CD4-positive, alpha-beta memory T cell (primary cell): ENCODE measurements at regions not wholly inside any gene's neighbourhood (a gene's known extent, or its start where the extent isn't known, plus 50 kb on each side); places are given as distances from the start of the nearest gene placed in this dataset.
A peak's percentile ranks its signal among the peaks of the same experiment; 100 is the strongest.

Experiments
- CTCF ChIA-PET: fragments of 350-600 bp; sonication (Branson Sonifier 250); formaldehyde crosslinking; loops from one replicate; lab custom pipeline; 2021; ENCODE audit warnings: inconsistent platforms; ENCODE audit not compliant: partially characterized antibody; lab: Charles Lee
- POLR2A ChIA-PET: fragments of 350-600 bp; sonication (Branson Sonifier 250); formaldehyde crosslinking; loops from one replicate; lab custom pipeline; 2021; ENCODE audit not compliant: partially characterized antibody; lab: Charles Lee
- DNase-seq, 5 donors: peaks; one replicate each; pipeline versions ENCODE4 v3.0.0 to v3.0.0-alpha.2; 2020 to 2022; ENCODE audit warnings: mixed read lengths in 1 of 5
- H3K27ac ChIP-seq: one replicate; pipeline ENCODE4 v1.7.0; 2013; ENCODE audit warnings: low read depth, low read length
- H3K27me3 ChIP-seq: 2 replicates; pipeline ENCODE4 v1.7.0; 2013; ENCODE audit warnings: mild to moderate bottlenecking, low read length, moderate library complexity; ENCODE audit not compliant: insufficient read depth
- H3K36me3 ChIP-seq: 2 replicates; pipeline ENCODE4 v1.7.0; 2013; ENCODE audit warnings: mild to moderate bottlenecking, low read length, moderate library complexity; ENCODE audit not compliant: insufficient read depth
- H3K4me1 ChIP-seq: 2 replicates; pipeline ENCODE4 v1.7.0; 2013; ENCODE audit warnings: mild to moderate bottlenecking, low read length, moderate library complexity; ENCODE audit not compliant: insufficient read depth
- H3K4me3 ChIP-seq, 2 donors: one replicate each; pipeline ENCODE4 v1.7.0; 2013; ENCODE audit warnings: low read length in 2 of 2, mild to moderate bottlenecking in 1 of 2
- H3K9me3 ChIP-seq, 2 donors: one replicate each; pipeline ENCODE4 v1.7.0; 2013; ENCODE audit warnings: low read length in 2 of 2, control low read depth in 1 of 2; ENCODE audit not compliant: control insufficient read depth in 1 of 2
- H3K27ac Mint-ChIP-seq, 7 donors: one replicate each; pipeline ENCODE4 v1.8.0; 2020 to 2021; ENCODE audit warnings: mixed read lengths in 7 of 7, mild to moderate bottlenecking in 6 of 7, inconsistent platforms in 3 of 7, moderate library complexity in 3 of 7
- H3K27me3 Mint-ChIP-seq, 2 donors: one replicate each; pipeline ENCODE4 v1.8.0; 2020 to 2021; ENCODE audit warnings: mixed read lengths in 2 of 2
- H3K36me3 Mint-ChIP-seq, 2 donors: one replicate each; pipeline ENCODE4 v1.8.0; 2020 to 2021; ENCODE audit warnings: mixed read lengths in 2 of 2, inconsistent platforms in 1 of 2, mild to moderate bottlenecking in 1 of 2
- H3K4me1 Mint-ChIP-seq, 4 donors: one replicate each; pipeline ENCODE4 v1.8.0; 2020 to 2021; ENCODE audit warnings: mixed read lengths in 4 of 4, mild to moderate bottlenecking in 1 of 4
- H3K4me3 Mint-ChIP-seq, 8 donors: one replicate each; pipeline ENCODE4 v1.8.0; 2020 to 2021; ENCODE audit warnings: mixed read lengths in 8 of 8, mild to moderate bottlenecking in 7 of 8, moderate library complexity in 6 of 8, inconsistent platforms in 3 of 8
- H3K9me3 Mint-ChIP-seq, 8 donors: one replicate each; pipeline ENCODE4 v1.8.0; 2020 to 2021; ENCODE audit warnings: mixed read lengths in 8 of 8, mild to moderate bottlenecking in 5 of 8, inconsistent platforms in 3 of 8, moderate library complexity in 1 of 8
- intact Hi-C: fragments of 100-400 bp; cut with micrococcal nuclease; formaldehyde crosslinking; loops from one replicate; pipeline ENCODE4 v1.15.1; 2023

GRCh38 chr19:29454109-29454508, 71.7 kb upstream of the VSTM2B start:
- Mint-ChIP-seq H3K36me3 (no peaks in the 10 kb centered on the region), H3K27ac (no peak overlapping the region), H3K9me3 (peaks cover 2 to 29% (median 23%) of the 10 kb centered on the region in 8 donors), H3K4me1 (no peaks in the 10 kb centered on the region), H3K4me3 (no peak overlapping the region), H3K27me3 (peaks cover 7 to 11% of the 10 kb centered on the region in 2 donors)
- Histone ChIP-seq H3K27me3 (no peaks in the 10 kb centered on the region), H3K4me3 (no peak overlapping the region), H3K36me3 (no peaks in the 10 kb centered on the region), H3K9me3 (no peaks in the 10 kb centered on the region), H3K27ac (no peak overlapping the region), H3K4me1 (no peaks in the 10 kb centered on the region)
- intact Hi-C loops = no loop called here
- CTCF ChIA-PET = no interaction called here
- no peak for DNase-seq
- POLR2A ChIA-PET = no interaction called here

DNA sequence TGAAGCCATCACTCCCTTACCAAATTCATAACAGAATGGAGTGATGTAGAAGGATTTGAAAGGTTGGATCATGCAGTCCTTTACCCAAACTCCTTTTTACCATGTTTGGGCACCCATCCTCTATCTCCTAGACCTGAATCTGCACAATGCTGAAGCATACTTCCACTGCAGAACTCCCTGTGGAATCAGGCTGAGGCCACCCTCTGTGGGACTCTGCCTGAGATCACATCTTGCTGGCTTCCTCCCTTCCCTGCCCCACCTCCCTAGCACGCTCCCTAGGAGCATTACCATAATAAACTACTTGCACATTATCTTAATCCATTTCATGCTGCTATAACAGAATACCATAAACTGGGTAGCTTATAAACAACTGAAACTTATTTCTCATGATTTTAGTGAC, 68.4 kb upstream of the VSTM2B start:
- Mint-ChIP-seq H3K9me3 (peaks cover 2 to 30% (median 23%) of the 10 kb centered on the region in 8 donors), H3K4me1 (no peaks in the 10 kb centered on the region), H3K36me3 (no peaks in the 10 kb centered on the region), H3K27ac (no peak overlapping the region), H3K27me3 (peaks cover 7 to 12% of the 10 kb centered on the region in 2 donors), H3K4me3 (no peak overlapping the region)
- intact Hi-C loops = no loop called here
- Histone ChIP-seq H3K27ac (no peak overlapping the region), H3K4me3 (no peak overlapping the region), H3K9me3 (no peaks in the 10 kb centered on the region), H3K27me3 (no peaks in the 10 kb centered on the region), H3K4me1 (no peaks in the 10 kb centered on the region), H3K36me3 (no peaks in the 10 kb centered on the region)
- DNase-seq = no peak
- POLR2A ChIA-PET = no interaction called here
- CTCF ChIA-PET = no interaction called here

DNA sequence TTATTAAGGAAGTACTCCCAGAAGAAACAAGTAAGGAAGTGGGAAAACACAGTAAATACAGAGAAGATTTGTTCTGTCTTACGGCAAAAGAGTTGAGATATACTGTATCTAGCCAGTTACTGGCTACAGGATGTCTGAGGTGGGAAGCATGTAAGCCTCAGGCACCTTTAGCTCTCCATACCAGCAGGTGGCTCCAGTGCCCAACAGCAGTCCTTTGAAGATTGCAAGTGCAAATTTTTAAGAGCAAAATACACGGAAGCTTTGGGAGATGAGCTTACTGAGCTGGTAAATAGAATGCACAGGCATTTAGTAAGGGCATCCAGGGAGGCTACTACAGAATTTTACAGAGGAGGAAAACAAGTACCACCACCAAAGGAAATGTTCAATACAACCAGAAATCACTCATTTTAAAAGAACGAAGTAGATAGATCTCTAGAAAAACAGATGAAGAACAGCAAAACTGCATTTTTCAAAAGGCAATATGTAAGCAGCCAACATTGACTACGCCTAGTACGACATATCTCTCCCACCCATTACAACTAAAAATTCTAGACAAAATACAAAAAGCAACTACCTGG, 57.9 kb upstream of the VSTM2B start:
- CTCF ChIA-PET = no interaction called here
- peak in 2 of 5 donors; percentile 1 to 9 for DNase-seq
- no peak overlapping the region for H3K4me3 ChIP-seq

DNA sequence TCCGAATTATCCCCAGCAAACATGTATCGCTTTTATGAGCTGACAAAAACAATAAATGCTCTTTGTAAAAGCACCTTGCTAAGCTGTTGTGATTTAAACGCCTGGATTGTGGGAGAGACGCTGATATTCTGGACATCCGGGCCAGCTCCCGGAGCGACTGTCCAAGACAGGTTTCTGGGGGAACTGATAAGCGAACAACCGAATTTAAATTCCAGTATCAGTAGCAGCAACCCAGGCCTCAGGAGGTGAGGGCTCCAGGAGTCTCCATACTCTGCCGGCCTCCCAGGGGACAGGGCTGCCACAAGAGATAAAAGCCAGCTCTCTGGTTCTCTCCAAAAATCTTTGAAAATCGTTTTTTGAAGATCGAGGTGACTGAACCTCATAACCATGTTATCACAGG, 50.3 kb upstream of the VSTM2B start:
- no peaks in the 10 kb centered on the region for H3K27me3 ChIP-seq
- POLR2A ChIA-PET = no interaction called here
- H3K36me3 Mint-ChIP-seq = no peaks in the 10 kb centered on the region
- no peaks in the 10 kb centered on the region for H3K36me3 ChIP-seq
- peaks cover 0 to 15% (median 4%) of the 10 kb centered on the region in 8 donors for H3K9me3 Mint-ChIP-seq
- CTCF ChIA-PET = no interaction called here
- intact Hi-C loops = no loop called here
- DNase-seq = no peak
- no peak overlapping the region for H3K27ac ChIP-seq
- H3K4me3 Mint-ChIP-seq = no peak overlapping the region
- no peaks in the 10 kb centered on the region for H3K4me1 Mint-ChIP-seq
- H3K4me1 ChIP-seq = no peaks in the 10 kb centered on the region
- H3K27me3 Mint-ChIP-seq = peaks cover 5 to 11% of the 10 kb centered on the region in 2 donors
- H3K9me3 ChIP-seq = peaks cover 0 to 1% of the 10 kb centered on the region in 2 donors
- no peak overlapping the region for H3K27ac Mint-ChIP-seq
- H3K4me3 ChIP-seq = no peak overlapping the region

More for the DNA sequence above, 57.9 kb upstream of the VSTM2B start:
- H3K27ac ChIP-seq = no peak overlapping the region
- no peak overlapping the region for H3K27ac Mint-ChIP-seq
- no peaks in the 10 kb centered on the region for H3K4me1 Mint-ChIP-seq
- H3K9me3 ChIP-seq = no peaks in the 10 kb centered on the region
- H3K27me3 ChIP-seq = no peaks in the 10 kb centered on the region
- H3K4me1 ChIP-seq = no peaks in the 10 kb centered on the region
- peaks cover 0 to 7% (median 0%) of the 10 kb centered on the region in 8 donors for H3K9me3 Mint-ChIP-seq
- H3K36me3 Mint-ChIP-seq = no peaks in the 10 kb centered on the region
- no peak overlapping the region for H3K4me3 Mint-ChIP-seq
- peaks cover 3 to 4% of the 10 kb centered on the region in 2 donors for H3K27me3 Mint-ChIP-seq
- intact Hi-C loops = loop anchor here (10.0 kb wide), 1 partner anchor 227 kb away; no protein-coding TSS in a partner anchor
- no peaks in the 10 kb centered on the region for H3K36me3 ChIP-seq
- POLR2A ChIA-PET = no interaction called here
